HG03064 (cell line): ENCODE measurements at regions not wholly inside any gene's neighbourhood (a gene's known extent, or its start where the extent isn't known, plus 50 kb on each side); places are given as distances from the start of the nearest gene placed in this dataset.

Source experiments
- ATAC-seq: cut with Tn5 transposase; IDR thresholded peaks from one replicate; pipeline ENCODE4 v1.9.1; 2021; ENCODE audit warnings: low read depth; ENCODE audit not compliant: unreplicated experiment

DNA sequence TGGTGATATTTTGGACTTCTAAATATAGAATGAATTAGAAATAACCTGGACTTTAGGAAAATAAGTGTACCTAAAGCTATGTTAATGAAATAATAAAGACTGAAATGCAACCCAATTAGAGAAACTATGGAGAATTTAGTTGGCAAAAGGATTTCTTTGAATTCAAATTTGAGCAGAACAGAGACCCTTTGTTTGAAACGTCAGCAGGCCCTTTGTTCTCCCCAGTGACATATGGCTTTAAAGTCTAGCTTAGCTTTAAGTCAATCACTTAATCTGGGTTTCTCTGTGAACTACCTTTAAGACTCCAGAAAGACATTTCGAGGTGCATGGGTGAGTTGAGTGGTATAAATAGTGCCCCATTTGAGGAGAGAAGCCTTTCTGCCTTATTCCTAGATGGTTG, 130.5 kb upstream of the CREB1 start:
- ATAC-seq, result no peak

DNA sequence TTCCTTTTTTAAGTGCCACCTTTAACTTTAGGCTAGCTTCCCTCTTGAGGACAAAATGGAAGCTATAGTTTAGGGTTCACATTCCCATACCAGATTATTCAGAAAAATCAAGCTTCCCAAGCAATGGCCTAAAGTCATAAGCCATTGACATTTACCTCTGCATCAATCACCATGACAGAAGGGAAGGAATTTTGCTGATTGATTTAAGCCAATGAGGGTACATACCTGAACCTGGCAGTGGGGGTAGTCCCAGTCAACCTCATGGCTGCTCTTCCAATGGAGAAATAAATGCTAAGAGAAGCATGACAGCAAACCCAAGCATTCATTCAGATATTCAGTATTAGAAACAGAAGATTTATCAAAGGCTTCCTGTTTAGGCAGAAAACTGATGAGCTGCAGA, 128.4 kb upstream of the CREB1 start:
- ATAC-seq, result no peak

DNA sequence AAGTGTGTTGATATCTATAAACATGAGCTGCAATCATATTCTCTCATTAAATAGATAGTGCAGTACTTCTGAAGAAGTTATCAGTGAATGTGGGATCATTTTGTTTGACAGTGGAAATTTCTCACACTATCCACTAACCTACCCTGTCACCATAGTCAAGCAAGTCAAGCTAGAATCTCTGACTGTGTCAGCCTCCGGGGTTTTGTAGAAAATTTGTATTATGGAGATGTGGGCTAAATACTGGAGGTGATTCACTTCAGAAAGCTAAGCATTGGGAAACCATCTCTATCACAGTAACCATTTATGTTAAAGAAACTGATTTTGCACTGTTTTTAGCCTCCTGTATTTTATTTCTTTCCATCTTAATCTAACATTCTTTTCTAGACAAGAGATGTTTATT, 126.6 kb upstream of the CREB1 start:
- no peak for ATAC-seq

DNA sequence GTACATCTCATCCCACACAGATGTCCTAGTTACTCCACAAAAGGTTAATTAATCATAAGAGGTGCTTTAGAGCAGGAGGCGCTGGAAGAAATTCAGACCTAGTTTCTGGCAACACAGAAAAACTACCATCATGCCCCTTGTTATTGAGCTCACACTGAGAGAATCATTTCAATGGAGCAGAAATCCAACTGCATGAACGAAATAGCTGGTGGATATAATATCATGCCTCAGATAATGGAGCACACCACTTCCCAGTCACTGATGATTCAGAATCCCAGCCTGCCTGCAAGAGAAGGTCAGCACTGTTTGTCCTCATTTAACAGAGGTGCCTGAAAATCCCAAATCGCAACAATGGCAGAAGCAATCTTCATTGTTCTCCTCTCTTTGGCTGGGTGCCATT, 125.8 kb upstream of the CREB1 start:
- no peak for ATAC-seq

DNA sequence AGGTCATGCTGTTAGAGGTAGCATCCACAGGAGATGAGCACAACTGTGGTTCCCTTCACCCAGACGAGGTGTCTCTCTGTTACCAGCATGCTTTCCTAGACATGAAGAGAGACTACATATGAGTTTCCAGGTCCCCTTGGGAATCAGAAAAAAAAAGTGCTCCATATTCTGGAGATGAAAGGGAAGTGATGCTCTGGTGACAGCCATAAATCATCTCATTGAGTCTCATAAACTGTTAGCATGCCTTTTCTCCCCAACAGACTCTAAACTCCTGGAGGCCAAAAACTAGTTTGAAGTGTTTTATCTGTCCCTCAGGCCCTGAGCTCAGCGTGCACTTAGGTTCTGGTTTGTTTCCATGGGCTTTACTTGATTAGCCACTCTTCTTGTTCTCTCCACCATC, 124.6 kb upstream of the CREB1 start:
- no peak for ATAC-seq

DNA sequence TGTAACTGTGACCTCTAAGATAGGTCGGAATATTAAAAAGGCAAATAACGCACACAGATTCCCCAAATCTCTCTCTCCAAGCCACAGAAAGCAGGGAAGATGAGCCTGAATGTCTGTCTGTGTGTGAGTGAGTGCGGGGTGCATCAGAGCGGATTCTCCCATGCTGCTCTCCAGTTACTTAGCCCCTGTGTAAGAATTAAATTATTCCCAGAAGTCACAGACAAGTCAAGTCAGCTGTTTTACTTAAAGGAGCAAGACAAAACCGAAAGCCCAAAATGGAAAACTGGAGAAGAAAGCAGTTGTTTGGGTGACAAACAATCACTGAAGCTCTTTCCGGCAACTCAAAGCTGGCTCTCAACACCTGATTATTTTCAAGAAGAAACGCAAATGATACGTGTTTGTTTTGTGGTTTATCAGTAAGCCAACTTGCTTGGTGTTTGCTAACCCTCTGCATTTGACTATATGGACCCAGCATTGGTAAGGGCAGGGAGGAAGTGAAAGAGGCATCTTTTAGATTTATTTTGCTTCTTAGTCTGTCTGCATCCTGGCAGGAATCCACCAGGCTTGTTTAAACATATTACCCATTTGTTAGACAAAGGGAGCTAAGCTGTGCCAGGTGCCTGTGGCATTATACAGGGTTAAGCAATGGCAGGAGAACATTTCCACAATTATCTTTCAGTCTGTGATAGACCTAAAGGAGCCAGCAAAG, 121.5 kb upstream of the CREB1 start:
- no peak for ATAC-seq

DNA sequence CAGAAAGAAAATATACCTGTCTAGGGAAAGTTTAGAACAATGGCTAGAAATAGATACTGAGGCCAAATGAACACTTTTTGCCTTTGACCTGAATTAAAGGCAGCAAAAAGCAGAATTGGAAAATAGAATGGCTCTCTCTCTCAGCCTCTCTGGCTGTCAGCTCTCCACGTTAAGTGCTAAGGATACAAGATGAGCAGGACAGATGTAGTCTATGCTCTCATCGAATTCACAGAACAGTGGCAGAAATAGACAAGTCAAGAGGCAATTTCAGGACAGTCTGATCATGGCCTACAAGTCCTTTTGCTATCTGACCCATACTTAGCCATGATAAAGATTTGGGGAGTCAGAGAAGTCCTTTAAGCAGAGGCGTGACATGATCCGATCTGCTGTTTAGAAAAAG, 120.2 kb upstream of the CREB1 start:
- ATAC-seq, result no peak

DNA sequence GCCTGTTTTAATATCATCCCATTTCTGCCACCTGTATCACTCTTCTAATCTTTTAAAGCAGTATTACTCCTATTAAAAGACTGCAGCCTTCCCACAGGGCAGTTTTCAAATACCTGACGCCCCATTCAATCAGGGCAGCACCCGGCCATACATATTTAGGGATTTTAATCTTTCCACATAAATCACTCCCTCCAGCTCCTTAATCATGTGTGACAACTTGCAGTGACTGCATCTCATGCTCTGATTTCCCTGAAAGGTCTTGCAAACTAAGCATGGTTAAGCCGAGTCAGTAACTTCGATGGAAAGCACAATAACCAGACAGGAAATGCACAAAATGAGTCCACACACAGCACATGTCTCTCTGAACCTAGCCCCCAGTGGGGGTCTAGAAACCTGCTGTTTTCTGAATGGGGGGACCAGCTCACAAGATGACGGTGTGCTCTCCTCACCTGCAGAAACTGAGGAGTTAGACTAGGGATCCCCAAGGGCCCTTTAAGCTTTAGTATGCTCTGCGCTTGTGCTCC, 116.9 kb upstream of the CREB1 start:
- ATAC-seq, result no peak

DNA sequence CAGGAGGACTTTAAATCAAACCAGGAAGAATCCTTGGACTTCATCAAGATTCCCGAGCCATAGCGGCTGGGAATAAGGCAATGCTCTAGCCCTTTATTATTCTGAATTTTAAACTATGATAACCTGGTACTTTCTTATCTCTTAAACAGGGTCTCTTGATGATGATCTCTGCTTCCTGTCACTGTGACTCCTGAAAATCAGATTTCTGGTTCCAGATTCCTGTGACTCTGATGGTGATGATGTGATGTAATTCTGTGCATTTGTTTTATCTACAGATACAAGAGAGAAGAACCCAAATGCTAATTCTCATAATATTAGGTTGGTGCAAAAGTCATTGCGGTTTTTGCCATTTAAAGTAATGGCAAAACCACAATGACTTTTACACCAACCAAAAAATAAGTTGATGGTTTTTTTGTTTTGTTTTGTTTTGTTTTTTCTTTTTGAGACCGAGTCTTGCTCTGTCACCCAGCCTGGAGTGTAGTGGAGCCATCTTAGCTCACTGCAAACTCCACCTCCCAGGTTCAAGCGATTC, 116.3 kb upstream of the CREB1 start:
- no peak for ATAC-seq

DNA sequence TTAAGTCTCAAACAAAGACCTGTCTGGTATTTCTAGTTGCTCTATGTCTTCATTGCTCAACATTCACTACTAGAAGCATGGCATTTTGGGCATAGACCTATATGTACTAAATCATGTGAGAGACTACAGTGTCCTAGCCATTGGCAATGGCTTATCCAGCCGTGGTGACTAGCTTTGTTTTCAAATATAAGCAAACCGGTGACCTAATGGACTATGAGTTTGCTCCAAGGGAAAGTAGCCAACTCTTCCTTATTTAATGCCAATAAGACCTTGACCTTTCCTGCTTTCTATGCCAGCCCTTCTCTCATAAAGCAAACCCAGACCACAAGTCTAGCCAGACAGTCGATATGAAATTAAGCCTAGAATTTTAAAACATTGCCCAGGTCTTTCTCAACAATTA, 113.7 kb upstream of the CREB1 start:
- ATAC-seq, result no peak

DNA sequence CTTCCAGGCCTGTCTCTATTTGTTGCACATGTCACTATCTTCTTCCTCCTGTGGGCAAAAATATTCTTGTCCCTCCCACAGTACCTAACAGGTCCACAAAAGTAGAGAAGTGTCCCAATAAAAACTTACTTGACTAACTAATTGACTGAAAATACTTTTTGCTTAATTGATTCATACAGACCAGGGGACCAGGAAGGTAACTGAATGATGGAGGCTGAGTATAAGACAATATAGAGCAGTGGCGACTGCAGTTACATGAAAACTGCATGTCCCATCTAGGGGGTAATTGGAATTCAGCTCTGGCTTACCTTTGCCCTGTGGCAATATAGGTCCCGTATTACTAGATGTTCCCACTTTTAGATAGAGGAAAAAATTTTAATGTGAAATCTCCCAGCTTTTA, 112.9 kb upstream of the CREB1 start:
- ATAC-seq, result no peak

DNA sequence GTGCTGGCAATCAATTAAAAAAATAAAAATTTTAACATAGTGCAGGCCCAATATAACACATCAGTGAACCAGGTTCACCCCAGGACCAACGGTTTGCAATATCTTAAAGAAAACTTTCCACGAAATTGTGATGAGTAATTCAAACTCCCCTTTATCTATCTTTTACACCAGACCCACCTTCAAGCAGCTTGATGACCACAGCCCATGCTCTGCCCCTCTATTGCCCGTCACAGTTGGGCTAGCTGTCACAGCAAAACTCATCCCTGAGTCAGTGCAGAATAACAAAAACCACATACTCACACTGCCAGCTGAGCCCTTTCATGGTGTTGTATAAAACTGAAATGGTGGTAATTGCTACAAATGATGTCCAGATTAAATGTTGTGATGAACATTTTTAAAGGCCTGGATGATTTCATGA, 112.5 kb upstream of the CREB1 start:
- no peak for ATAC-seq

DNA sequence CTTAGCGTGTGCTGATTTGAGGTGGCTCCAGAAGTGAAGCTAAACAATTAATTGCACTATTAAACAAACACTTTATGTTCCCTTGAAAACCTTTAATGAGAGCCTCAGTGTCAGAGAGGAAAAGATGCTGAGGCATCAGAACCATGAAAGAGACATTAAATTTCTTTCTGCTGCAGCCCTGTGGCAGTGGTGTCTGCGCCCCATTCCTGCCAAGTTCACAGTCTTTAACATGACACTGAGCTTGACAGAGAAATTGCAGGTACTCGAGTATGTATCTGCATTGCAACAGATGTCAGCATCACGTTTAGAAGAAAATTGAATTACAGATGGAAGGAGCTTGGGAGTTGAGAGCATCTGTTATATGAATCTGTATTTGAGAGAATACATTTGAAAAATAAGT, 111.3 kb upstream of the CREB1 start:
- ATAC-seq, result no peak

DNA sequence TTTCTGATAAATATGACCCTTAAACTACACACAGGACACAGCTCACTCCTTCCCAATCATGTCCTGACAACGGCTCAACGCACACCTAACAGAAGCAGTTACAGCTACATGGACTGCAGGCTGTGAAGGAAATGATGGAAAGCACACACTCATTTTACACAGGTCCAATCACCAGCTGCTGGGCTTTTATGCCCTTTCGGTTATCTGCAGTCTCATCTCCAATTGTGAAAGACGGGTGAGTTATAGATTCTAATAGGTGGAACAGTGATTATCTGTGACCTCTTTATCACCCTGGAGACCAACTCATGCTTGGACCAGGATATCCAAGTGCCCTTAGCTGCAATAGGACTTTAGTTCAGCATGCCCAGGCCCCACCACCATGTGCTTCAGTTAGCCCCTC, 110.4 kb upstream of the CREB1 start:
- no peak for ATAC-seq

DNA sequence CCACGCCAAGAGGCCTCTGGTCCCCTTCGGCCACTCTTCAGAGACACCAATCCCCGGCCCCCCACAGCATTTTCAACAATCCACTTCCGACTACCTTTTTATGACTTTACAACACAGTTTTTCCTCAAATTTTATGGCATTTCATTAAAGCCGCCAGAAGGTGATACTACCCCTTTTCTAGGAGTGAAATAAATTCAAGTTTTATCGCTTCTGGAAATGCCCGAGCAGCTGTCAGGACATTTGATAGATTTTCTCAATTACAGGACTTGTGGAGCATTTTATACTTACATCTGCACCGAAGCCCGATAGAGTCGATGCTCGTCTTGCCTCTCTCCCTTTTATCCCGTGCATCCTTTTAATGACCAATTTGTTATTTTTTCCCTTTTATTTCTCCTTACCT, 108.1 kb upstream of the CREB1 start:
- ATAC-seq, result no peak

DNA sequence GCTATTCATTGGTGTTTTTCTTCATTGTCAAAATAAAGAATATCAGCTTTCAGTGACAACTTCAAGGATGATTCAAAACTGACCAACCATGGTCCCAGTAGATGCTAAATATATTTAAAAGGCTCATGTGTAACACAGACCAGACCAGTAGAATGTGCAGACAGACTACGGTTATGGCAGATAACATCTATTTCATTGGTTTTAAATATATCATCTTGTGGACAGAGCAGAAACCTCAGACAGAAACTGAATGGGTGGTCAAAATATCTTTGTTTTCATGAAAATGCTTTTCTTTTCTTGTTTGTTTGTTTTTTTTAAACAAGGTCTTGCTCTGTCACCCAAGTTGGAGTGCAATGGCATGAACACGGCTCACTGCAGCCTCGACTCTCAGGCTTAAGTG, 107.4 kb upstream of the CREB1 start:
- no peak for ATAC-seq

DNA sequence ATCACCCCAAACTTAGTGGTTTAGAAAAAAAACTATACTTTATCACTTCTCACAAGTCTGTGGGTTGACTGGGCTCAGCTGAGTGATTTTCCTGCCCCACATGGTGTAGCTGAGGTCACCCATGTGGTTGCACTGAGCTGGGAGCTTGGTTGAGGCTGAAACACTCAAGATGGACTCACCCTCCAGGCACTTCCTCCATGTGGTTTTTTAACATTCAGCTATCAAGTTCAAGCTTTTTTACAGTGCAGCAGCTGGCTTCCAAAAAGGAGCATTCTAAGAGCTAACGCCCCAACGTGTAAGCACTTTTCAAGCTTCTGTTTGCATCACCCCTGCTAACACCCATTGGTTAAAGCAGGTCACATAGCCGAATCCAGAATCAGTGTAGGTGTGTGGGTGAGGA, 105.9 kb upstream of the CREB1 start:
- peak; percentile 97 for ATAC-seq

DNA sequence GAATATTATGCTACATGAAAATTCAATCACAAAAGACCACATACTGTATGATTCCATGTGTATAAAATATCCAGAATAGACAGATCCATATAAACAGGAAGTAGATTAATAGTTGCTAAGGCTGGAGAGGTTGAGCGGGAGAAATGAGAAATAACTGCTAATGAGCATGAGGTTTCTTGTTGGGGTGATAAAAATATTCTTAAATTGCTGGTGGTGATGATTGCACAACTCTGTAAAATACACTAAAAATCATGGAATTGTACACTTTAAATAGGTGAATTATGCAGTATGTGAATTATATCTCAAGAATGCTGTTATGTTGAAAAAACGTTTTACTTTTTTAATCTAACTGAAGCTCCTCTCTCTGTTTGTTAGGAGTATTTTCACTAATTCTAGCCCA, 101.8 kb upstream of the CREB1 start:
- ATAC-seq, result no peak

DNA sequence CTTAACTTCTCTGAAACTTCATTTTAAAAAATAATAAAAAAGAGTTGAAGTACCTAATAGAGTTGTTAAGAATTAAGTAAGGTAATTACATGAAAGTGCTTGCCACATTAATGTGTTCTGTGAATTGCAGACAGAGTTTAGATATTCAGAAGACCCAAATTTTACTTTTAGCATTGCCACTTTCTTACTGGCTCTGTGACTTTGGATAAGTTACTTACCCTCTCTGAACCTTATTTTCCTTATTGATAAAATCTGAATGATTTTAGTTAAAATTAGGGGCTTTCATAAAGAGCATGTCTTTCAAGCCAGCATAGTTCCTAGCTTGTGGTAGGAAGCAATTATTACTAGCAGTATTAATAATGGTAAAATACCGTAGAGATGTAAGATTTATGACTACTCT, 101.2 kb upstream of the CREB1 start:
- ATAC-seq, result no peak

DNA sequence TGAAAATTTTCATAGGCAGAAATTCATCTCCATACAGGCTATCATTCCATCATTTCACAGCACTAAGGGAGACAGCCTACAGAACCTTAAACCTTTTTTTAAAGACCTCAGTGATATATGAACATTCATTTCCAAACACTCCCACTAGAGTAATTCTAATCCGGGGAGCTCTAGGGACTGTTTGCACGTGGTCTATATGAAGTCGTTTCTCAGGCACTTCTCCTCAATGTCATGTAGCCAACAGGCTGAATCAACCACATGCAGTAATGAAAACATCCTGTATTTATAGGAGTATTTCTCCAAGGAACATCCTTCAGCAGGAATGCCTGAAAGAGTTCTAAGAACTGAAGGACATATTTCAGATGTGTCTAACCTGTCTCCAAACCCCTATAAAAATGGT, 97.3 kb upstream of the CREB1 start:
- ATAC-seq, result no peak

DNA sequence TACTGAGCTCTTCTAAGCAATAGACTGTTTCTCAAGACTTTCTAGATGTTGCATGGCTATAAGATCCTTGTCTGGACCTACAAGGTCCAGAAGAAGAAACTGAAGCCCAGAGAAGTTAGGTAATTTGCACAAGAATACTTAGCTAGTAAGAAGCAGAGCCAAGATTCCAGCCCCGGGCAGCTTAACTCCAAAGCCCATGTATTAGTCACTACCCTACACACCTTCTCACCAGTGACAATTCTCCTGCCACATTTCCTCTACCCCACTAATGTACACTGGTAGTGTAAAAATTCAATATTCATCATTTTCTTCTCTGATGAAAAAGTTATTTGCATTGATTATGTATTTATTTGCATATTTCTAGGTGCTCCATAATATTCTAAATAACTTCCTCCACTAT, 95.5 kb upstream of the CREB1 start:
- ATAC-seq, result no peak

DNA sequence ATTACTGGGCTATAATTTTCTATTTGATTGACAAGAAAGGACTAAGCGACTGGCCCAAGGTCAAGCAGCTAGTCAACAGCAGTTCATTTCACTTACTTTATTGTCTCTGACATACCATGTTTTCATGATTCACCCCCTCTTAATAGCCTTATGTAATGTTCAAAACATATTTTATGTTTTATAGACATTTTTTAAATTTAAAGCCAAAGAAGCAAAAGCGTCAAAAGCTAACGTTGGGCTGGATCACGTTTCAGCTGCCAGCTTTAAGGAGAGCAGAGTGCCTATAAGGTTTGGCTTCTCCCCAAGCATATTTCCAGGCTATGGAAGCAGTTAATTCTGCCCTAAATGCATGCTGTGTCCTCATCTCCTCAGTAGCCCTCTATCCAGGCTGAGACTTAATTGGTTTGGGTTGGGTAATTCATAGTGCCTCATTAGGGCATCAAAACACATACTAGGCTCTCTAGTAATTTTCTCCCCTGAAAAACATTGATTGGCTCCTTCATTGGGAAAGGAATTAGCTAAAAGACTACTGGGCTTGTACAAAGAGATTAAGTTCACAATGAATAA, 94.8 kb upstream of the CREB1 start:
- no peak for ATAC-seq
